ENCODE measurements at regions not wholly inside any gene's neighbourhood (a gene's known extent, or its start where the extent isn't known, plus 50 kb on each side); places are given as distances from the start of the nearest gene placed in this dataset.

DNA sequence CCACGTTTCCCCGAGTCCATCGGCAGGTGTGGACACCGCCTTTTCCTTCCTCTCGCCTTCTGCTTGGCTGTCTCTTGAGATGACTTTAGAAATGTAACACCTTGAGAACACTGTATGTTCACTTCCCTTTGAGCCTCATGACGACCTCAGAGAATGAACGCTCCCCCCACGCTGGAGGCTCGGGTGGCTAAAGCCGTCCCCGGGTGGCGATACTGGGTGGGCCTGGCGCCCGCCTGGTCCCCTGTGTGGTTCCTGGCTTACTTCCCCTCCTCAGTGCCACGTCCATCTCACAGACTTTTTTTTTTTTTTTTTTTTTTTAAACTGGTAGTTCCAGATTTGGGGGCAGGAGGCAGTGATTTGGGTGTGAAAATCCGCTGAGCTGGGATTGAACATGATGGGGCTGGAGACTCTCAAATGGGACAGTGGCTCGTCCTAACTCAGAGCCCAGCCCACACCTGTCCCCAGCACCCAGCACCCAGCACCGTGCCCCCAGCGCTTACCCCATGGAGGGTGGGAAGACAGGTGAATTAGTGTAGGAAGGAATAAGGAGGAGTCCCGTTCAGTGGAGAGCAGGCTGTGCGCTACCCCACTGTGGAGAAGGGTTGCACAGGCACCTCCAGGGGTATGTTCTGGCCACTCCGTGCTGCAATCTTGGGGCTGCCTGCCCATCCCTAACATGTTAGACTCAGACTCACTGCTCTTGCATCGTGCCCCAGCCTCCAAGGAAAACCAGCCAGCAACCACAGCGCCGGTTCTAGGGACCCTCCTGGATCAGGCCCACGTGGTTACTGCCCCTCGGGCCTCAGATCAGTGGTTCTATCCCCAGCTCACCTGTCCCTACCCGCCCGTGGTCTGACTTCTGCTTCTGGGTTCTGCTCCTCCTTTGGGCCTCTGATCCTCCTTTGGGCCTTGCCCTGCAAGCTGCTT lies 174.0 kb downstream of the ASB1 start:
- no peak for TF ChIP-seq CTCF (IDR thresholded peaks at IDR 0.05; ENCODE audit: control extremely low read depth, extremely low read depth)
- 86 to 90% methylated on average over 29 of the region's 29 CpGs for WGBS, 2 donors
- Histone ChIP-seq H3K4me1 (ENCODE audit: control insufficient read depth in 5 of 5, insufficient read depth in 5 of 5, low read length in 5 of 5) (peaks cover 9 to 45% (median 17%) of the 10 kb centered on the region in 5 donors), H3K27me3 (ENCODE audit: control insufficient read depth in 3 of 3, insufficient read depth in 3 of 3, low read length in 2 of 3) (no peaks in the 10 kb centered on the region), H3K9ac (ENCODE audit: insufficient read depth in 1 of 2, low read length in 2 of 2) (no peak overlapping the region), H3K4me3 (no peak overlapping the region), H3K9me3 (ENCODE audit: control insufficient read depth in 4 of 4, insufficient read depth in 3 of 4, low read length in 3 of 4) (no peaks in the 10 kb centered on the region), H3K36me3 (ENCODE audit: control insufficient read depth in 4 of 4, insufficient read depth in 4 of 4, low read length in 4 of 4) (no peaks in the 10 kb centered on the region), H3K27ac (ENCODE audit: low read depth in 1 of 2, low read length in 1 of 2) (peak overlapping the region; percentile 48 to 84)
- ATAC-seq (ENCODE audit: insufficient read depth, low FRiP score) (no peak), DNase-seq (no peak)

DNA sequence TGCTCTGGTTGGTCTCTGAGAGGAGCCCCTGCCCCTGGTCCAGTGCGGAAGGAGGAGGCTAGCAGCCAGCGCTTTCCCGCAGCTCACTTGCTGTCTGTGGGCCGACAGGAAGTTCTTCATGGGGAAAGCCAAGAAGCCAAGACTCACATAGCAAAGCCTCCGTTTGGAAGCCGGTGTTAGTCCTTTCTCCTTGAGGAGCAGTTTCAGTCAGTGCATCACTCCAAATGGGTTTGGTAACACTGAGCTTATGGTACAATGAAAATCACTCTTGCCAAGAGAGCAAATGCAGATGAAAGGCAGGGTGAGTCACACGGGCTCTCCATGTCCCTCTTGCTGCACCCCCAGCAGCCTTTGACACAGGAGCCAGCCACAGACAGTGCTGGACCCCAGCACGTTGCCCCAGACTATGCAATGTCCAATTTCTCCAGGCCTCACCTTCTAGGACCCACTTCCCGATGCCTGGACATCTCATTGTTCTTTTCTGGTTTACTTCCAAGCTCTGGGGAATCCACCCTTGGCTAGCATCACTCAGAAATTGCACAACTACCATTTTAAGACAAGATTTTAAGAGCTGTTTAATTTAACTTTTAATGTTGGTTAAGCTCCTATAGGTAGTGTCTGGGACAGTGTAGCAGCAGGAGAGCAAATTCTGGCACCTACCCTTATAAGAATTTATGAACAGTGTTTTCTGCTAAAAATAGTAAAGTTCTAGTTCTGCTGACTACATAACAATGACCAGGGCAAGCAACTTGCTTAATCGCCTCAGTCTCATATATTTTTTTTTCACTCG lies 174.9 kb downstream of the ASB1 start:
- 48 to 70% methylated on average over 11 of the region's 11 CpGs for WGBS, 2 donors

GRCh38 chr2:238602223-238602960 lies 175.7 kb downstream of the ASB1 start:
- WGBS, 2 donors, result 31 to 57% methylated on average over 6 of the region's 6 CpGs
- ATAC-seq (ENCODE audit: insufficient read depth, low FRiP score) (no peak), DNase-seq (peak in 2 of 3 donors; percentile 75 to 81)
- TF ChIP-seq CTCF (IDR thresholded peaks at IDR 0.05; ENCODE audit: control extremely low read depth, extremely low read depth), result no peak
- Histone ChIP-seq H3K27ac (ENCODE audit: low read depth in 1 of 2, low read length in 1 of 2) (peak overlapping the region in 1 of 2 donors; percentile 17), H3K9ac (ENCODE audit: insufficient read depth in 1 of 2, low read length in 2 of 2) (no peak overlapping the region), H3K4me3 (no peak overlapping the region), H3K36me3 (ENCODE audit: control insufficient read depth in 4 of 4, insufficient read depth in 4 of 4, low read length in 4 of 4) (no peaks in the 10 kb centered on the region), H3K9me3 (ENCODE audit: control insufficient read depth in 4 of 4, insufficient read depth in 3 of 4, low read length in 3 of 4) (no peaks in the 10 kb centered on the region), H3K27me3 (ENCODE audit: control insufficient read depth in 3 of 3, insufficient read depth in 3 of 3, low read length in 2 of 3) (no peaks in the 10 kb centered on the region), H3K4me1 (ENCODE audit: control insufficient read depth in 5 of 5, insufficient read depth in 5 of 5, low read length in 5 of 5) (peaks cover 5 to 29% (median 17%) of the 10 kb centered on the region in 5 donors)

More for the DNA sequence above, 174.9 kb downstream of the ASB1 start:
- Histone ChIP-seq H3K9ac (ENCODE audit: insufficient read depth in 1 of 2, low read length in 2 of 2) (no peak overlapping the region), H3K4me1 (ENCODE audit: control insufficient read depth in 5 of 5, insufficient read depth in 5 of 5, low read length in 5 of 5) (peaks cover 9 to 37% (median 17%) of the 10 kb centered on the region in 5 donors), H3K9me3 (ENCODE audit: control insufficient read depth in 4 of 4, insufficient read depth in 3 of 4, low read length in 3 of 4) (no peaks in the 10 kb centered on the region), H3K36me3 (ENCODE audit: control insufficient read depth in 4 of 4, insufficient read depth in 4 of 4, low read length in 4 of 4) (no peaks in the 10 kb centered on the region), H3K27me3 (ENCODE audit: control insufficient read depth in 3 of 3, insufficient read depth in 3 of 3, low read length in 2 of 3) (no peaks in the 10 kb centered on the region), H3K27ac (ENCODE audit: low read depth in 1 of 2, low read length in 1 of 2) (peak overlapping the region; percentile 48 to 84), H3K4me3 (no peak overlapping the region)
- TF ChIP-seq CTCF (IDR thresholded peaks at IDR 0.05; ENCODE audit: control extremely low read depth, extremely low read depth), result no peak
- DNase-seq, result peak; percentile 30 to 63 (median 45)
- peak; percentile 55 for ATAC-seq (ENCODE audit: insufficient read depth, low FRiP score)
